B cell (primary cell): ENCODE measurements at regions not wholly inside any gene's neighbourhood (a gene's known extent, or its start where the extent isn't known, plus 50 kb on each side); places are given as distances from the start of the nearest gene placed in this dataset.

ENCODE experiments used
- EZH2 ChIP-seq: IDR thresholded peaks from 2 replicates; pipeline ENCODE4 v1.6.1; 2012; ENCODE audit warnings: borderline replicate concordance, low read depth, mild to moderate bottlenecking, moderate library complexity, low read length; ENCODE audit not compliant: insufficient read depth, poor library complexity, severe bottlenecking
- TF ChIP-seq, protein P1 (sequence below): fragments of 200-600 bp; IDR thresholded peaks from one replicate; pipeline ENCODE4 v1.8.0; 2022; ENCODE audit warnings: antibody characterized with exemption, mild to moderate bottlenecking

DNA sequence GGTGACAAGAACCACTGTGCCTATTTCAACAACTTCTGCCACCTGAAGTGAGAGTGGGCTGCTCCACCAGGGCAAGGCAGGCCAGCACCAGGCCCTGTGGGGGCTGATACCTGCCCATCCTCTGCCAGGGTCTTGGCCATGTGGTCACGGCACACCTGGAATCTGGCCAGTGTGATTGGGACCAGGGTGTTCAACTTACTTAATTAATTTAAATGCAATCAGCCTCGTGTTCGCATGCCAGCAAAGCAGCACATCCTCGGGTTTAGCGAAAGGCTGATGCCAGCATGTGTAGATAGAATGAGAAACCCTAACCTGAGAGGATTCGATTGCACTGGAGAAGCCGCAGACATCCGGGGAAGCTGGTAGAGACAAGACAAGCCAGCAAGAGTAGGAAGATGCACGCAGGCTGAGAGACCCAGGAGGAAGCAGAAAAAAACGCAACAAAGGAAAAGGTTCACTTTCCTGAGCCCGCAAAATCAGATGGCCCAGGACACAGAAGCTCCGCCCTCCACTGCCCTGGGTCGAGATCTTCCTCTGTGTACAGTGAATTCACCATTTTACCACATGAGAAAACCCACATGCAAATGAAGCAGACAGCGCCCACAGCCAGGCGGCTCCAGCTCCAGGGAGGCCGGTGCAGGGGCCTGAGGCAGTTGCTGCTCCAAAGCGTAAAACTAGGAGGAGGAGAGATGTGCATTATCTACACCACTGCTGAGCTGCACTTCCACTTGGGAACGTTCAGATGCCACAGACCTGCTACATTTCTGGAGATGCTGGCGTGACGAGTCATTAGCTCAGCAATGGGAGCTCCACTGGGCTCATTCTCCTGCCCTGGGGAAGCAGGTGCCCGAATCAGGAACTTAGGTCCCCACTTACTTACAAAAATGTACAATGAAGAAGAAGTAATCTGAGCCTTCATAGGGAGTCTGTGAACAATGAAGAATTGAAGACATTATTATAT, 92.1 kb downstream of the TMEM18 start:
- TF ChIP-seq, protein P1, sequence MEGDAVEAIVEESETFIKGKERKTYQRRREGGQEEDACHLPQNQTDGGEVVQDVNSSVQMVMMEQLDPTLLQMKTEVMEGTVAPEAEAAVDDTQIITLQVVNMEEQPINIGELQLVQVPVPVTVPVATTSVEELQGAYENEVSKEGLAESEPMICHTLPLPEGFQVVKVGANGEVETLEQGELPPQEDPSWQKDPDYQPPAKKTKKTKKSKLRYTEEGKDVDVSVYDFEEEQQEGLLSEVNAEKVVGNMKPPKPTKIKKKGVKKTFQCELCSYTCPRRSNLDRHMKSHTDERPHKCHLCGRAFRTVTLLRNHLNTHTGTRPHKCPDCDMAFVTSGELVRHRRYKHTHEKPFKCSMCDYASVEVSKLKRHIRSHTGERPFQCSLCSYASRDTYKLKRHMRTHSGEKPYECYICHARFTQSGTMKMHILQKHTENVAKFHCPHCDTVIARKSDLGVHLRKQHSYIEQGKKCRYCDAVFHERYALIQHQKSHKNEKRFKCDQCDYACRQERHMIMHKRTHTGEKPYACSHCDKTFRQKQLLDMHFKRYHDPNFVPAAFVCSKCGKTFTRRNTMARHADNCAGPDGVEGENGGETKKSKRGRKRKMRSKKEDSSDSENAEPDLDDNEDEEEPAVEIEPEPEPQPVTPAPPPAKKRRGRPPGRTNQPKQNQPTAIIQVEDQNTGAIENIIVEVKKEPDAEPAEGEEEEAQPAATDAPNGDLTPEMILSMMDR: no peak
- no peak for TF ChIP-seq EZH2
